Nephron progenitor cell (in vitro differentiated cells): ENCODE measurements at regions not wholly inside any gene's neighbourhood (a gene's known extent, or its start where the extent isn't known, plus 50 kb on each side); places are given as distances from the start of the nearest gene placed in this dataset.
A peak's percentile ranks its signal among the peaks of the same experiment; 100 is the strongest.

Experiments used
- DNase-seq: peaks from one replicate; pipeline ENCODE4 v3.0.0; 2021
- H3K27ac Mint-ChIP-seq: 2 replicates; pipeline ENCODE4 v1.8.0; 2021; ENCODE audit warnings: mild to moderate bottlenecking, moderate library complexity, mixed read lengths
- H3K27me3 Mint-ChIP-seq: 2 replicates; pipeline ENCODE4 v1.8.0; 2021; ENCODE audit warnings: mild to moderate bottlenecking, low read depth, mixed read lengths; ENCODE audit not compliant: poor library complexity
- H3K36me3 Mint-ChIP-seq: 2 replicates; pipeline ENCODE4 v1.8.0; 2021; ENCODE audit warnings: low read depth, mixed read lengths
- H3K4me1 Mint-ChIP-seq: 2 replicates; pipeline ENCODE4 v1.8.0; 2021; ENCODE audit warnings: mixed read lengths
- H3K4me3 Mint-ChIP-seq: 2 replicates; pipeline ENCODE4 v1.8.0; 2021; ENCODE audit warnings: mild to moderate bottlenecking, moderate library complexity, mixed read lengths
- H3K9me3 Mint-ChIP-seq: 2 replicates; pipeline ENCODE4 v1.8.0; 2021; ENCODE audit warnings: mild to moderate bottlenecking, moderate library complexity, mixed read lengths
- TF ChIP-seq, protein P1 (sequence below): fragments of 200-600 bp; sonication (generic); IDR thresholded peaks from 2 replicates; pipeline ENCODE4 v1.5.0; 2021; ENCODE audit warnings: antibody characterized with exemption

- H3K27ac Mint-ChIP-seq, result no peak overlapping the region
- H3K36me3 Mint-ChIP-seq, result no peaks in the 10 kb centered on the region
- H3K4me1 Mint-ChIP-seq, result peaks cover 15% of the 10 kb centered on the region
- DNase-seq, result peak; percentile 67
- peaks cover 93% of the 10 kb centered on the region for H3K27me3 Mint-ChIP-seq
- H3K4me3 Mint-ChIP-seq, result peak overlapping the region; percentile 78
- TF ChIP-seq, protein P1, sequence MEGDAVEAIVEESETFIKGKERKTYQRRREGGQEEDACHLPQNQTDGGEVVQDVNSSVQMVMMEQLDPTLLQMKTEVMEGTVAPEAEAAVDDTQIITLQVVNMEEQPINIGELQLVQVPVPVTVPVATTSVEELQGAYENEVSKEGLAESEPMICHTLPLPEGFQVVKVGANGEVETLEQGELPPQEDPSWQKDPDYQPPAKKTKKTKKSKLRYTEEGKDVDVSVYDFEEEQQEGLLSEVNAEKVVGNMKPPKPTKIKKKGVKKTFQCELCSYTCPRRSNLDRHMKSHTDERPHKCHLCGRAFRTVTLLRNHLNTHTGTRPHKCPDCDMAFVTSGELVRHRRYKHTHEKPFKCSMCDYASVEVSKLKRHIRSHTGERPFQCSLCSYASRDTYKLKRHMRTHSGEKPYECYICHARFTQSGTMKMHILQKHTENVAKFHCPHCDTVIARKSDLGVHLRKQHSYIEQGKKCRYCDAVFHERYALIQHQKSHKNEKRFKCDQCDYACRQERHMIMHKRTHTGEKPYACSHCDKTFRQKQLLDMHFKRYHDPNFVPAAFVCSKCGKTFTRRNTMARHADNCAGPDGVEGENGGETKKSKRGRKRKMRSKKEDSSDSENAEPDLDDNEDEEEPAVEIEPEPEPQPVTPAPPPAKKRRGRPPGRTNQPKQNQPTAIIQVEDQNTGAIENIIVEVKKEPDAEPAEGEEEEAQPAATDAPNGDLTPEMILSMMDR, result peak; percentile 41
- H3K9me3 Mint-ChIP-seq, result peaks cover 34% of the 10 kb centered on the region
Measured at GRCh38 chr2:71277536-71278103, 50.7 kb upstream of the PAIP2B start.

GRCh38 chr2:71277147-71277475 lies 50.2 kb upstream of the PAIP2B start:
- DNase-seq, result no peak
- Mint-ChIP-seq H3K36me3 (no peaks in the 10 kb centered on the region), H3K27me3 (peaks cover 90% of the 10 kb centered on the region), H3K9me3 (peaks cover 39% of the 10 kb centered on the region), H3K4me3 (peak overlapping the region; percentile 78), H3K27ac (no peak overlapping the region), H3K4me1 (peaks cover 15% of the 10 kb centered on the region)
- TF ChIP-seq, protein P1, result no peak

GRCh38 chr2:71276311-71277146 lies 49.6 kb upstream of the PAIP2B start:
- TF ChIP-seq, protein P1, result no peak
- peaks cover 89% of the 10 kb centered on the region for H3K27me3 Mint-ChIP-seq
- no peak overlapping the region for H3K27ac Mint-ChIP-seq
- peaks cover 44% of the 10 kb centered on the region for H3K9me3 Mint-ChIP-seq
- H3K4me3 Mint-ChIP-seq, result peak overlapping the region; percentile 78
- peak; percentile 95 for DNase-seq
- H3K4me1 Mint-ChIP-seq, result peaks cover 15% of the 10 kb centered on the region
- H3K36me3 Mint-ChIP-seq, result no peaks in the 10 kb centered on the region
